Esophagus (tissue), 2 donors: ENCODE measurements at regions not wholly inside any gene's neighbourhood (a gene's known extent, or its start where the extent isn't known, plus 50 kb on each side); places are given as distances from the start of the nearest gene placed in this dataset.

ENCODE experiments used
- H3K27ac ChIP-seq, 2 donors: one replicate each; pipeline ENCODE4 v1.5.1; 2013; ENCODE audit warnings: low read depth in 2 of 2, mild to moderate bottlenecking in 2 of 2, inconsistent platforms in 1 of 2, low read length in 1 of 2, moderate library complexity in 1 of 2
- H3K27me3 ChIP-seq, 2 donors: one replicate each; pipeline ENCODE4 v1.6.1; 2013; ENCODE audit warnings: low read length in 2 of 2, control low read depth in 1 of 2, mild to moderate bottlenecking in 1 of 2; ENCODE audit not compliant: insufficient read depth in 2 of 2, control insufficient read depth in 1 of 2
- H3K36me3 ChIP-seq, 2 donors: one replicate each; pipeline ENCODE4 v1.6.1; 2013; ENCODE audit warnings: low read length in 1 of 2; ENCODE audit not compliant: control insufficient read depth in 2 of 2, insufficient read depth in 2 of 2
- H3K4me1 ChIP-seq, 2 donors: one replicate each; pipeline ENCODE4 v1.6.1; 2013; ENCODE audit warnings: low read length in 1 of 2; ENCODE audit not compliant: control insufficient read depth in 2 of 2, insufficient read depth in 2 of 2
- H3K4me3 ChIP-seq, 2 donors: one replicate each; pipeline ENCODE4 v1.5.1; 2013; ENCODE audit warnings: low read length in 2 of 2, mild to moderate bottlenecking in 2 of 2, low read depth in 1 of 2, moderate library complexity in 1 of 2
- H3K9me3 ChIP-seq, 2 donors: one replicate each; pipeline ENCODE4 v1.6.1; 2013; ENCODE audit warnings: mild to moderate bottlenecking in 2 of 2, low read depth in 1 of 2, low read length in 1 of 2, moderate library complexity in 1 of 2; ENCODE audit not compliant: control insufficient read depth in 2 of 2, insufficient read depth in 1 of 2
- WGBS, 2 donors: extraction: QIAGEN DNeasy Blood & Tissue Kit; methylation state at CpG; one replicate each; pipeline ENCODE4 v1.1.7; 2013; 5-methylcytosine and 5-hydroxymethylcytosine counted together
- donor health status: healthy with polysubstance abuse.
- donor health status: Bipolar disorder and iron deficiency.

DNA sequence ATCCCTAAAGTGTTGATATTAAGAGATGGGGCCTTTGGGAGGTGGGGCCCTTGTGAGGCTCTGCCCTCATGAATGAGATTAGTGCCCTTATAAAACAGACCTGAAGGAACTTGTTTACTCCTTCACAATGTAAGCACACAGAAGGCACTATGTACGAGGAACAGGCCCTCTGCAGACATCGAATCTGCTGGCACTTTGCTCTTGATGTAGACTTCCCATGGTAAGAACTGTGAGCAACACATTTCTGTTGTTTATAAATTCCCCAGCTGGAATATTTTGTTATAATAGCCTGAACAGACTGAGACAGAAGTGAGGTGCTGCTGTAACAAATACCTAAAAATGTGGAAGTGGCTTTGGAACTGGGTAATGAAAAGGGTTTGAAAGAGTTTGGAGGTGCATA is 193.2 kb downstream of the TGFB2 start:
- H3K36me3 ChIP-seq, result no peaks in the 10 kb centered on the region
- H3K27me3 ChIP-seq, result no peaks in the 10 kb centered on the region
- H3K4me1 ChIP-seq, result no peaks in the 10 kb centered on the region
- H3K4me3 ChIP-seq, result no peak overlapping the region
- 70 to 74% methylated on average over 2 of the region's 2 CpGs for WGBS, 2 donors
- no peaks in the 10 kb centered on the region for H3K9me3 ChIP-seq
- no peak overlapping the region for H3K27ac ChIP-seq

- no peaks in the 10 kb centered on the region for H3K36me3 ChIP-seq
- no peak overlapping the region for H3K4me3 ChIP-seq
- H3K27ac ChIP-seq, result no peak overlapping the region
- no peaks in the 10 kb centered on the region for H3K27me3 ChIP-seq
- H3K9me3 ChIP-seq, result no peaks in the 10 kb centered on the region
- H3K4me1 ChIP-seq, result no peaks in the 10 kb centered on the region
- WGBS, 2 donors, result 47 to 55% methylated on average over 1 of the region's 1 CpG
Observed at GRCh38 chr1:218546314-218546713, 201.2 kb downstream of the TGFB2 start.

GRCh38 chr1:218547957-218548730 is 203.0 kb downstream of the TGFB2 start:
- no peaks in the 10 kb centered on the region for H3K27me3 ChIP-seq
- no peak overlapping the region for H3K4me3 ChIP-seq
- 70 to 72% methylated on average over 10 of the region's 10 CpGs for WGBS, 2 donors
- no peaks in the 10 kb centered on the region for H3K4me1 ChIP-seq
- no peak overlapping the region for H3K27ac ChIP-seq
- H3K9me3 ChIP-seq, result no peaks in the 10 kb centered on the region
- H3K36me3 ChIP-seq, result no peaks in the 10 kb centered on the region

GRCh38 chr1:218548764-218549163 is 203.6 kb downstream of the TGFB2 start:
- WGBS, 2 donors, result 86 to 89% methylated on average over 4 of the region's 4 CpGs
- Histone ChIP-seq H3K27me3 (no peaks in the 10 kb centered on the region), H3K36me3 (no peaks in the 10 kb centered on the region), H3K4me1 (no peaks in the 10 kb centered on the region), H3K27ac (no peak overlapping the region), H3K4me3 (no peak overlapping the region), H3K9me3 (no peaks in the 10 kb centered on the region)

GRCh38 chr1:218553197-218553596 is 208.1 kb downstream of the TGFB2 start:
- Histone ChIP-seq H3K9me3 (no peaks in the 10 kb centered on the region), H3K4me3 (no peak overlapping the region), H3K4me1 (no peaks in the 10 kb centered on the region), H3K27me3 (no peaks in the 10 kb centered on the region), H3K36me3 (no peaks in the 10 kb centered on the region), H3K27ac (no peak overlapping the region)
- WGBS, 2 donors, result 88 to 92% methylated on average over 2 of the region's 2 CpGs

DNA sequence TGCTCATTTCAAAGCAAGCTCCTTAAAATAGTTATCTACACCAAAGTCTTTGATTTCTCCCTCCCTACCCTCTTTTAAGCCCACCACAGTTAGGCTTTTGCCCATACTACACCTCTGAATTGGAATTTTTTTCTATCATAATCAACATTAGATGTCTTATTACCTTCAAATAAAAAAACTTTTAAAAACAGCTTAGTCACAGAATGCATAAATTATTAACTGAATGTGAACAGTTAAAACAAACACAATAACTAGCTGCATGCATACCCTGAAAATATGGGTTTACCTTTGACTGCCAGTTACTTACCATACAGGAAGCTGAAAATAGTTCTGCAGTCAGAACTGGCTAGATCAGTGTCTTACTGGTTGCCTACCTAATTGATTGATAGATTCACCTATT is 210.9 kb downstream of the TGFB2 start:
- Histone ChIP-seq H3K27me3 (no peaks in the 10 kb centered on the region), H3K4me1 (no peaks in the 10 kb centered on the region), H3K9me3 (no peaks in the 10 kb centered on the region), H3K36me3 (no peaks in the 10 kb centered on the region), H3K27ac (no peak overlapping the region), H3K4me3 (no peak overlapping the region)

DNA sequence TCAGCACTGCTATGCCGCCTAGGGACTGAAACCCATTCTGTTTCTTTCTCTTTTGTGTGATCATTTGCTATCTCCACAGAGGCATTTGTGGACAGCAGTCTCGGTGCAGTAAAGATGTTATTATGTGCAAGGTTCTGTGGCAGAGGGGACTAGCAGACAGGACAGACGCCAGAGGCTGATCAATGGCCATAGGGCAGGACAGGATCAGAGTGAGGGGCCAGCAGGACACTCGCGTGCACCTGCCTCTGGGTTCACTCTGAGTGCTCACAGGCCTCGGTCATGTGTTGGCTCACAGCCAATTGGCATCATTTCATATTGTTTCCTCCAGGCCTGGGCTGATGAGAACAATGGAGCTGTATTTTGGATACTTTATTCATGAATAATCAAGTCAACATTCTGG is 212.6 kb downstream of the TGFB2 start:
- 46 to 50% methylated on average over 6 of the region's 6 CpGs for WGBS, 2 donors
- Histone ChIP-seq H3K27me3 (no peaks in the 10 kb centered on the region), H3K9me3 (no peaks in the 10 kb centered on the region), H3K27ac (no peak overlapping the region), H3K4me1 (no peaks in the 10 kb centered on the region), H3K36me3 (no peaks in the 10 kb centered on the region), H3K4me3 (no peak overlapping the region)

- Histone ChIP-seq H3K4me3 (no peak overlapping the region), H3K9me3 (no peaks in the 10 kb centered on the region), H3K4me1 (no peaks in the 10 kb centered on the region), H3K27ac (no peak overlapping the region), H3K27me3 (no peaks in the 10 kb centered on the region), H3K36me3 (no peaks in the 10 kb centered on the region)
- WGBS, 2 donors, result 58 to 60% methylated on average over 3 of the region's 3 CpGs
Observed at GRCh38 chr1:218558271-218558810, 213.2 kb downstream of the TGFB2 start.

DNA sequence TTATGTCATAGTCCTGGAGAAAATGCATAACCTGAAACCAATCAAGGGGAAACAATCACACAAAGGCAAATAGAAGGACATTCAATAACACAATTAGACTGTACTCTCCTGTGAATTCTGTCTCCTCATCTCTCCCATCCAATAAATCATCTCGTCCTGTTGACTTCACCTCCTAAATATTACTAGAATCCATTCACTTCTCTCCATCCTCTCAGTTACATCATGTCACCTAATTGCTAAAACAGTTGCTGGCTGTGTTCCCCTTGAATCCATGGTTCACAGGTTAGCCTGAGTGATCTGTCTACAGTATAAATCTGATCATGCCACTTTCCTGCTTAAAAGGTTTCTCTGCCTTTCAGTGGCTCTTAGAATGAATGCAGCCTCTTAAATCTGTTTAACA is 220.2 kb downstream of the TGFB2 start:
- Histone ChIP-seq H3K36me3 (no peaks in the 10 kb centered on the region), H3K9me3 (no peaks in the 10 kb centered on the region), H3K4me3 (no peak overlapping the region), H3K27ac (no peak overlapping the region), H3K4me1 (no peaks in the 10 kb centered on the region), H3K27me3 (no peaks in the 10 kb centered on the region)
- 81 to 84% methylated on average over 1 of the region's 1 CpG for WGBS, 2 donors

- H3K36me3 ChIP-seq, result no peaks in the 10 kb centered on the region
- H3K4me1 ChIP-seq, result no peaks in the 10 kb centered on the region
- H3K27me3 ChIP-seq, result no peaks in the 10 kb centered on the region
- no peak overlapping the region for H3K4me3 ChIP-seq
- no peak overlapping the region for H3K27ac ChIP-seq
- 79% methylated on average over 5 of the region's 5 CpGs for WGBS, 2 donors
- H3K9me3 ChIP-seq, result no peaks in the 10 kb centered on the region
Observed at GRCh38 chr1:218568962-218569550, 223.9 kb downstream of the TGFB2 start.
